NCI-H1417 (cell line): ENCODE measurements at regions not wholly inside any gene's neighbourhood (a gene's known extent, or its start where the extent isn't known, plus 50 kb on each side); places are given as distances from the start of the nearest gene placed in this dataset.

Experiments
- DNase-seq, 3 experiments: peaks; one replicate each; lab custom pipeline; 2025; lab: John Stamatoyannopoulos, UW

GRCh38 chr2:120606280-120606679 lies 129.4 kb upstream of the GLI2 start:
- DNase-seq, result no peak

- no peak for DNase-seq
Measured at GRCh38 chr2:120606931-120607330, 128.7 kb upstream of the GLI2 start.

GRCh38 chr2:120607506-120607905 lies 128.2 kb upstream of the GLI2 start:
- DNase-seq, result no peak

- no peak for DNase-seq
Measured at GRCh38 chr2:120607996-120608395, 127.7 kb upstream of the GLI2 start.

- DNase-seq, result no peak
Measured at GRCh38 chr2:120609826-120610395, 125.8 kb upstream of the GLI2 start.

- DNase-seq, result no peak
Measured at GRCh38 chr2:120611016-120611415, 124.7 kb upstream of the GLI2 start.

- DNase-seq, result no peak
Measured at GRCh38 chr2:120611961-120612360, 123.7 kb upstream of the GLI2 start.

- DNase-seq, result no peak
Measured at GRCh38 chr2:120612471-120612870, 123.2 kb upstream of the GLI2 start.

- no peak for DNase-seq
Measured at GRCh38 chr2:120612931-120613330, 122.7 kb upstream of the GLI2 start.

- DNase-seq, result peak in 2 of 3 experiments; percentile 5 to 7
Measured at GRCh38 chr2:120613742-120614571, 121.7 kb upstream of the GLI2 start.

GRCh38 chr2:120614901-120615300 lies 120.8 kb upstream of the GLI2 start:
- no peak for DNase-seq

- DNase-seq, result no peak
Measured at GRCh38 chr2:120616261-120616660, 119.4 kb upstream of the GLI2 start.

GRCh38 chr2:120617055-120617454 lies 118.6 kb upstream of the GLI2 start:
- DNase-seq, result no peak

GRCh38 chr2:120618830-120619229 lies 116.8 kb upstream of the GLI2 start:
- DNase-seq, result no peak

- no peak for DNase-seq
Measured at GRCh38 chr2:120619579-120619978, 116.1 kb upstream of the GLI2 start.

GRCh38 chr2:120620025-120620793 lies 115.5 kb upstream of the GLI2 start:
- DNase-seq, result no peak

- no peak for DNase-seq
Measured at GRCh38 chr2:120622159-120622869, 113.4 kb upstream of the GLI2 start.

- no peak for DNase-seq
Measured at GRCh38 chr2:120622886-120623753, 112.5 kb upstream of the GLI2 start.

GRCh38 chr2:120624061-120624737 lies 111.5 kb upstream of the GLI2 start:
- DNase-seq, result no peak

- DNase-seq, result no peak
Measured at GRCh38 chr2:120624738-120625446, 110.8 kb upstream of the GLI2 start.
